ENCODE measurements at regions not wholly inside any gene's neighbourhood (a gene's known extent, or its start where the extent isn't known, plus 50 kb on each side); places are given as distances from the start of the nearest gene placed in this dataset. TPM values are rescaled to one million over a fixed set of nuclear protein-coding genes. Genes with fewer than 3 reads are reported as not detected.

DNA sequence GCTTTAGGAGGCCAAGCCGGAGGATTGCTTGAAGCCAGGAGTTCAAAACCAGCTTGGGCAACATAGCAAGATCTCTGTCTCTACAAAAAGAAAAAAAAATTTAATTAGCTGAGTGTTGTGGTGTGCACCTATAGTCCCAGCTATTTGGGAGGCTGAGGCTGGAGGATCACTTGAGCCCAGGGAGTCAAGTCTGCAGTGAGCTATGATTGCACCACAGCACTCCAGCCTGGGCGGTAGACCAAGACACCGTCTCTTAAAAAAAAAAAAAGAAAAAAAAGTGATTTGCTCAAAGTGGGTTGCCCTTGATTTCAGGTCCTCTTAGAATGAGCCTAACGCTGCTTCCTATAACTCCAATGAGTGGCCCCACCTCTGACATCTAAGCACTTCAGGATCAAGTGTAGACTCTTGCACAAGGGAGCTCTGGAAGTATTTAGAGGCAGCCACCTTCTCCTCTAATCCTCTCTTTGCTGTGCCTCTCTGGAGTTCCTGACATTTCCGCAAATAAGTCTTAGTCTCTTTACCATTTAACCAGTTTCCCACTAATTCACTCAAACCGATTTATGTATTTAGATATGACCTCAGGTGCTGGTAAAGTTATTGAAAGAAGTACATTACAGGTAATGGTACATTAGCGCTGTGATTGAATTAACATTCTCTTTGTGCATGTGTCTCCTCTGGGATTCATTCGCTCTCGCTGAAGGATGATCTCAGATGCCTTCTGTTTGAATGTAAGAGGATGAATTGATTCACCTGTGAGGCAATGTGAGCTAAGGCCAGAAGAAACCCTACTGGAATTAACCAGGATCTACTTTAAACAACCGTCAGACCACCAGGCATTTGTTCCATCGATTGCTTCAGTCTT, 60.8 kb upstream of the CELF2 start:
- no peaks in the 10 kb centered on the region for H3K27me3 ChIP-seq (ENCODE audit: control insufficient read depth, insufficient read depth, low read length)
- no peaks in the 10 kb centered on the region for H3K4me1 ChIP-seq (ENCODE audit: control insufficient read depth, insufficient read depth, low read length)
- WGBS (ENCODE audit: insufficient coverage), result 72% methylated on average over 5 of the region's 11 CpGs
- no peak overlapping the region for H3K4me3 ChIP-seq (ENCODE audit: low read depth, low read length)
- DNase-seq (ENCODE audit: low read depth in 4 of 6, low spot score in 6 of 6), result peak in 1 of 6 donors; percentile 76
- no peak overlapping the region for H3K27ac ChIP-seq (ENCODE audit: low read depth, low read length)
- no peaks in the 10 kb centered on the region for H3K36me3 ChIP-seq (ENCODE audit: control insufficient read depth, insufficient read depth, low read length)
- no peaks in the 10 kb centered on the region for H3K9me3 ChIP-seq (ENCODE audit: control insufficient read depth, insufficient read depth, low read length)

GRCh38 chr10:10958041-10958440, 59.6 kb upstream of the CELF2 start:
- no peaks in the 10 kb centered on the region for H3K36me3 ChIP-seq (ENCODE audit: control insufficient read depth, insufficient read depth, low read length)
- H3K27ac ChIP-seq (ENCODE audit: low read depth, low read length), result no peak overlapping the region
- H3K27me3 ChIP-seq (ENCODE audit: control insufficient read depth, insufficient read depth, low read length), result no peaks in the 10 kb centered on the region
- no peaks in the 10 kb centered on the region for H3K9me3 ChIP-seq (ENCODE audit: control insufficient read depth, insufficient read depth, low read length)
- peak in 1 of 6 donors; percentile 48 for DNase-seq (ENCODE audit: low read depth in 4 of 6, low spot score in 6 of 6)
- H3K4me3 ChIP-seq (ENCODE audit: low read depth, low read length), result no peak overlapping the region
- H3K4me1 ChIP-seq (ENCODE audit: control insufficient read depth, insufficient read depth, low read length), result no peaks in the 10 kb centered on the region
- 100% methylated on average over 1 of the region's 3 CpGs for WGBS (ENCODE audit: insufficient coverage)

DNA sequence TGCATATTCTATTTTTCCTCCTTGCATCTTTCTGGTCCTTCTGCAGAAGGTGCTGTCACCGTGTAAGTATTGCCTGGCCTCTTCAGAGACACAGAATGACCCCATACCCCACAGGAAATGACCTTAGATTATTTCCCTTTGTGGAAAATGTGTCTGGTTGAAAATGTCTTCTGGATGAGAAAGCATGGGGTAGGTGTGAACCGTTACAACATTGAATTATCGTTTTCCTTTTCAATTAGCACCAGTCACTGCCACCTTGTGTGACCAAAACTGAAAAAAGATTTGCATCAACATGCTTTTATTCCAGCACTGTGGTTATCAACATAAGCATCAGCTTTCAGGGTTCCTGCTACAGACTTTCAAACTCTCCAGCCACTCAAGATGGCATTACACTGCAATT, 58.0 kb upstream of the CELF2 start:
- 67% methylated on average over 1 of the region's 3 CpGs for WGBS (ENCODE audit: insufficient coverage)
- no peak overlapping the region for H3K27ac ChIP-seq (ENCODE audit: low read depth, low read length)
- H3K27me3 ChIP-seq (ENCODE audit: control insufficient read depth, insufficient read depth, low read length), result no peaks in the 10 kb centered on the region
- no peaks in the 10 kb centered on the region for H3K4me1 ChIP-seq (ENCODE audit: control insufficient read depth, insufficient read depth, low read length)
- no peaks in the 10 kb centered on the region for H3K36me3 ChIP-seq (ENCODE audit: control insufficient read depth, insufficient read depth, low read length)
- H3K4me3 ChIP-seq (ENCODE audit: low read depth, low read length), result no peak overlapping the region
- H3K9me3 ChIP-seq (ENCODE audit: control insufficient read depth, insufficient read depth, low read length), result no peaks in the 10 kb centered on the region
- no peak for DNase-seq (ENCODE audit: low read depth in 4 of 6, low spot score in 6 of 6)

DNA sequence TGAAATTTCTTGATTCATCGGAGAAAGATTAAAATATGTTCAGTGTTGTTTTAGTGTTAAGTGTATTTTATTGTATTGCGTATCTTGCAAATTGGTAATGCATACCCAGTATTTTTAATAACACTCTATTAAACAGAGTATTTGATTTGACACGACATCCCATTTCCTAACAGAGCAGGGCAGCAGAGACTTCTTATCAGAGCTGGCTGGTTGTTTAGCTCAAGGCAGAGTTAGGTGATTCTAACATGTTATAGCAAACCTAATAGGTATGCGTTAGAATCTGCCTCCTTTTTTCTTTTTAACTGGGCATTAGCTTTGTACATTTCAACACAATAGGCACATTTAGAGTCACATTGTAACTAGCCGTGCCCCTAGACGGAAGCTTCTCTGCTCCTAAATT, 57.1 kb upstream of the CELF2 start:
- Histone ChIP-seq H3K9me3 (ENCODE audit: control insufficient read depth, insufficient read depth, low read length) (no peaks in the 10 kb centered on the region), H3K27me3 (ENCODE audit: control insufficient read depth, insufficient read depth, low read length) (no peaks in the 10 kb centered on the region), H3K4me3 (ENCODE audit: low read depth, low read length) (no peak overlapping the region), H3K4me1 (ENCODE audit: control insufficient read depth, insufficient read depth, low read length) (no peaks in the 10 kb centered on the region), H3K36me3 (ENCODE audit: control insufficient read depth, insufficient read depth, low read length) (no peaks in the 10 kb centered on the region), H3K27ac (ENCODE audit: low read depth, low read length) (no peak overlapping the region)
- peak in 1 of 6 donors; percentile 36 for DNase-seq (ENCODE audit: low read depth in 4 of 6, low spot score in 6 of 6)
- WGBS (ENCODE audit: insufficient coverage), result 67% methylated on average over 1 of the region's 6 CpGs

GRCh38 chr10:10961072-10961471, 56.6 kb upstream of the CELF2 start:
- Histone ChIP-seq H3K9me3 (ENCODE audit: control insufficient read depth, insufficient read depth, low read length) (no peaks in the 10 kb centered on the region), H3K4me3 (ENCODE audit: low read depth, low read length) (no peak overlapping the region), H3K27me3 (ENCODE audit: control insufficient read depth, insufficient read depth, low read length) (no peaks in the 10 kb centered on the region), H3K27ac (ENCODE audit: low read depth, low read length) (no peak overlapping the region), H3K4me1 (ENCODE audit: control insufficient read depth, insufficient read depth, low read length) (no peaks in the 10 kb centered on the region), H3K36me3 (ENCODE audit: control insufficient read depth, insufficient read depth, low read length) (no peaks in the 10 kb centered on the region)
- WGBS (ENCODE audit: insufficient coverage), result 100% methylated on average over 1 of the region's 1 CpG
- no peak for DNase-seq (ENCODE audit: low read depth in 4 of 6, low spot score in 6 of 6)

DNA sequence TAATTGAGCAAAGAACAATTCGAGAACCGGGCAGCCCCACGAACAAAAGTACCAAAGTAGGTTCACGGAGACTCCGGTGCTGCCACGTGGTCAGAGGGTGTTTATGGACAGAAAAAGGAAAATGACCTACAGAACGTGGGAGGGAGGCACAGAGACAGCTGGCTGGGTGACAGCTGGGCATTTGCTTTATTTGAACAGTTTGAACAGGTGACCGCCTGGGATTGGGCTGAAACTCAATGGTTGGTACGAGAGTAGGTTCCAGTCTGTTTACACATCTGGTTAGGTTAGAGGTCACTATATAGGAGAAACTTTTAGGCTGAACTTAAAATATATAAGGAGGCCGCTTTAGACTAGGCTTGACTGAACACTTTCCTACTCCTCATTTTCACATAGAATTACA, 50.6 kb upstream of the CELF2 start:
- Histone ChIP-seq H3K4me3 (ENCODE audit: low read depth, low read length) (no peak overlapping the region), H3K27me3 (ENCODE audit: control insufficient read depth, insufficient read depth, low read length) (no peaks in the 10 kb centered on the region), H3K27ac (ENCODE audit: low read depth, low read length) (no peak overlapping the region), H3K9me3 (ENCODE audit: control insufficient read depth, insufficient read depth, low read length) (no peaks in the 10 kb centered on the region), H3K36me3 (ENCODE audit: control insufficient read depth, insufficient read depth, low read length) (no peaks in the 10 kb centered on the region), H3K4me1 (ENCODE audit: control insufficient read depth, insufficient read depth, low read length) (peaks cover 3% of the 10 kb centered on the region)
- DNase-seq (ENCODE audit: low read depth in 4 of 6, low spot score in 6 of 6), result no peak
- WGBS (ENCODE audit: insufficient coverage), result 79% methylated on average over 9 of the region's 10 CpGs

GRCh38 chr10:10967581-10968256, 50.0 kb upstream of the CELF2 start:
- H3K4me1 ChIP-seq (ENCODE audit: control insufficient read depth, insufficient read depth, low read length), result peaks cover 3% of the 10 kb centered on the region
- no peak for DNase-seq (ENCODE audit: low read depth in 4 of 6, low spot score in 6 of 6)
- H3K27me3 ChIP-seq (ENCODE audit: control insufficient read depth, insufficient read depth, low read length), result no peaks in the 10 kb centered on the region
- H3K4me3 ChIP-seq (ENCODE audit: low read depth, low read length), result no peak overlapping the region
- H3K9me3 ChIP-seq (ENCODE audit: control insufficient read depth, insufficient read depth, low read length), result no peaks in the 10 kb centered on the region
- no peak overlapping the region for H3K27ac ChIP-seq (ENCODE audit: low read depth, low read length)
- WGBS (ENCODE audit: insufficient coverage), result 69% methylated on average over 5 of the region's 8 CpGs
- no peaks in the 10 kb centered on the region for H3K36me3 ChIP-seq (ENCODE audit: control insufficient read depth, insufficient read depth, low read length)

Small RNA genes lying in the stretch of these regions (small RNA-seq; reads per million reads assigned to genes)
- not detected for gene AC025946.2 (ENCODE audit: low replicate concordance)
- gene AL355333.1 (ENCODE audit: low replicate concordance), result not detected
- not detected for gene CUX2P1 (ENCODE audit: low replicate concordance)
- not detected for gene RF00019 (ENCODE audit: low replicate concordance)
- gene RNA5SP299 (ENCODE audit: low replicate concordance), result not detected
